ENCODE measurements at regions not wholly inside any gene's neighbourhood (a gene's known extent, or its start where the extent isn't known, plus 50 kb on each side); places are given as distances from the start of the nearest gene placed in this dataset.

DNA sequence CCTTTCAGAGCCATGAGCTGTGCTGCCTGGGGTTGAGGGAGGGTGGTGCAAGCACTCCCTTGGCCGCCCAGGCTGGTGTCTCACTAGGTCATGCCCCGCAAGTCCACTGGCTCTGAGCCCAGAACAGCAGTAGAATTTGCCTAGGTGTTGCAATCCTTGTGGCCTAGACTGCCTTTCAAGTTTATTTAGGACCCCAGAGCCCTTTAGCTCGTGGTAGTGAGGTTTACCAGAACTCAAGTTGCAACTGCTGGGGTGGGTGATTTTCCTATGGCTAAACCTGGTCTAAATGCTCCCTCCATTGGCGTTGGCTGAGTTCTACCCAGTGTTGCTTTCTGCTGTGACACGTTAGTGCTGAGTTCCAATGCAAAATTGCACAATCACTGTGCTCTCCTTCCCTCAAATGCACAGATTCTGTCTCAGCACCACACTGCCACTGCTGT is 287.2 kb downstream of the BCAT1 start:
- no peak for TF ChIP-seq POLR2A (IDR thresholded peaks at IDR 0.05; ENCODE audit: low read depth, low read length)
- TF ChIP-seq, protein P1, sequence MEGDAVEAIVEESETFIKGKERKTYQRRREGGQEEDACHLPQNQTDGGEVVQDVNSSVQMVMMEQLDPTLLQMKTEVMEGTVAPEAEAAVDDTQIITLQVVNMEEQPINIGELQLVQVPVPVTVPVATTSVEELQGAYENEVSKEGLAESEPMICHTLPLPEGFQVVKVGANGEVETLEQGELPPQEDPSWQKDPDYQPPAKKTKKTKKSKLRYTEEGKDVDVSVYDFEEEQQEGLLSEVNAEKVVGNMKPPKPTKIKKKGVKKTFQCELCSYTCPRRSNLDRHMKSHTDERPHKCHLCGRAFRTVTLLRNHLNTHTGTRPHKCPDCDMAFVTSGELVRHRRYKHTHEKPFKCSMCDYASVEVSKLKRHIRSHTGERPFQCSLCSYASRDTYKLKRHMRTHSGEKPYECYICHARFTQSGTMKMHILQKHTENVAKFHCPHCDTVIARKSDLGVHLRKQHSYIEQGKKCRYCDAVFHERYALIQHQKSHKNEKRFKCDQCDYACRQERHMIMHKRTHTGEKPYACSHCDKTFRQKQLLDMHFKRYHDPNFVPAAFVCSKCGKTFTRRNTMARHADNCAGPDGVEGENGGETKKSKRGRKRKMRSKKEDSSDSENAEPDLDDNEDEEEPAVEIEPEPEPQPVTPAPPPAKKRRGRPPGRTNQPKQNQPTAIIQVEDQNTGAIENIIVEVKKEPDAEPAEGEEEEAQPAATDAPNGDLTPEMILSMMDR (conservative IDR thresholded peaks at IDR 0.05; ENCODE audit: low read depth, low read length) = no peak
- no peak for TF ChIP-seq BHLHE40 (IDR thresholded peaks at IDR 0.05; ENCODE audit: low read depth, low read length)
- TF ChIP-seq RCOR1 (IDR thresholded peaks at IDR 0.05; ENCODE audit: insufficient replicate concordance, low read length) = no peak
- TF ChIP-seq RFX5 (IDR thresholded peaks at IDR 0.05; ENCODE audit: low read depth, low read length) = no peak
- no peak for TF ChIP-seq CHD1 (IDR thresholded peaks at IDR 0.05; ENCODE audit: low read depth, low read length)

Measured in IMR-90 (cell line).